HG03025 (cell line): ENCODE measurements at regions not wholly inside any gene's neighbourhood (a gene's known extent, or its start where the extent isn't known, plus 50 kb on each side); places are given as distances from the start of the nearest gene placed in this dataset.
A peak's percentile ranks its signal among the peaks of the same experiment; 100 is the strongest.

Experiments
- ATAC-seq: cut with Tn5 transposase; IDR thresholded peaks from one replicate; pipeline ENCODE4 v1.9.1; 2021; ENCODE audit warnings: mild to moderate bottlenecking, moderate library complexity; ENCODE audit not compliant: unreplicated experiment, low FRiP score

DNA sequence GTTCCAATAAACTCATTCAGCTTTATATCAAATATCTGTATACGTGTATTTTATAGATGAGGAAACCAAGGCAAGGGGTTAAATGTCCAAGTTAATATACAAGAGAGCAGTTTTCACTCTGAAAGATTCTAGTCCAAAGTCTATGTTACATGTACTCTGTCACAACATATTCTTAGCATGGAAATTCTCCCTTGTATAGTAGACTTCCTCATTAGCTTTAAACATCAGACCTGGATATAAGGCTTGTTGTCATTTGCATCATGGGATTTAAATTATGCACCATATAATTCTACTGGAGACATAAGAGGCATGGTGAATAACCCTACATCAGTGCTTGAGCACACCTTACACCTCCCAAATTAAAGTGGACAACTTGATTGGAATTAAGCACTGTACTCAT, 681.9 kb upstream of the CCDC179 start:
- ATAC-seq, result no peak

- no peak for ATAC-seq
Observed at GRCh38 chr11:23542816-23543215, 682.5 kb upstream of the CCDC179 start.

DNA sequence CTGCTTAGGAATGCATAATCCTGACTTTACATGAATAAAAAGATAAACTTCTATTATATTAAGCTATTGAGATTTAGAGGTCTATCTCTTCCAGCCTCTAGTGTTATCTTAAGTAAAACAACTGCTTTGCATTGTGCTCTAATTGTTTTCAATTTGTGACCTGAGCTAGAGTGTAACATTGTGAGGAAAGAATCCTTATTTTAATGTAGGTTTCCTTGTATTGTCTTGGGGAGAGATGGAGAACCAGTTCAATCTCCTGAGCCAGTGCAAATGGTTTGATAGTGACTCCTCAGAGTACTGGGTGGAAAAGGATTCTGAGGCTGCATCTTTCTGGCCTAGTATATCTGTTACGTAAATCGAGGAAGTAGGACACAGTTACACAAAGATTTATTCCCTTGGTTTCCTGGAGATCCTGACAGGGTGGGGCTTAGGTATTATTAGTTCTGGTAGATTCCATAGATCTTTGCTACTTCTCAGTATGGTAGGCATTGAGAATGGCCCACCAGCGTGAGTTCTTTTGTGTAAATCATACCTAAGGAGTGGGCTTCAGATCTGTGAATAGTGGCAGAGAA, 683.5 kb upstream of the CCDC179 start:
- no peak for ATAC-seq

DNA sequence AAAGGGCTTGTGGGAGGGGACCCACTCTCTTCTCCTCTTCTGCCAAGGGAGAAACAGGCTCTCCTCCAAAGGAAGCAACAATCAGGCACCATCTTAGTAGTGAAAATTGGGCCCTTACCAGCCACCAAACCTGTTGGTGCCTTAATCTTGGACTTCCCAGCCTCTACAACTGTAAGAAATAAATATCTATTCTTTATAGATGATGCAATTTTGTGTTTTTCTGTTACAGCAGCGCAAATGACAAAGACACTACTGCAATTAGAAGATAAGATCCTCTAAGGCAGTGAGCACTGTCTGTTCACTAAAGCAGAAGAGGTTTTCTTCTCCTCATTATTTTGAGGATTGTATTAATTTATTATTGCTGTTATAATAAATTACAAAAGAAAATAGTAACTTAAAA, 691.4 kb upstream of the CCDC179 start:
- no peak for ATAC-seq

DNA sequence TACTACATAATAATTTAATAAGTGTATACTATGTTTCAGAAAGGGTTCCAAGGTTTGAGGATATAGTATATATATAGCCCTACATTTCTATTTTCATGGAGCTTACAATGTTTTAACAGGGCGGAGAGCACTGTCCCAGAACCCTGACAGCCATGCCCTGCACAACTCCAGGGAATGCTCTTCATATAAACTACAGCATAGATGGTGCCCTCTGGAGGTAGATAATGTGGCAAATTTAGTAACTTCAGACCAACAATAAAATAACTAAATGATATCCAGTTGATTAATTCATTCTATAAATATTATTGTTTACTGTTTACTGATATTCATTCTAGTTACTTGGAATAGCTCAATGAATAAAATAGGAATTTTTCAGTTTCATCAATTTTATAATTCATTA, 693.7 kb upstream of the CCDC179 start:
- ATAC-seq, result no peak

- ATAC-seq, result no peak
Observed at GRCh38 chr11:23555085-23555484, 694.8 kb upstream of the CCDC179 start.

- no peak for ATAC-seq
Observed at GRCh38 chr11:23556163-23556750, 696.0 kb upstream of the CCDC179 start.

- ATAC-seq, result no peak
Observed at GRCh38 chr11:23563591-23563990, 703.3 kb upstream of the CCDC179 start.

DNA sequence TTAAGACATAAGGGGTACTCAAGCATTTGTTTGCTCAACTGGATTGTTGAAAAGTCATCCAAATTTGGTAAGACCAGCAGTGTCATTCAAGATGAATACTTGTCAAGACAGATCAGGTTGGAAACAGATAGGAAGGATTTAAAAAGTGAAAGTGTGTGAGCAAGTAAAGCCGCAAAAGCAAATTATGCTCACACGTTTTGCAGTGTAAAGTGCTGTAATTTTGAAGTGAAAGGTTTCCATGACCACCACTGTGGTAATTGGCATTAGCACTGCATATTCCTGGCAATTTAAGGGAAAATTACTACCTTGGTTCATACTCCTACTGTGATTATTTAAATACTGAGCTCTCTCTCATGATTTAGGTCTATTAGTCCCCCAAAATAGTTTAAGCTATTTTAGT, 704.1 kb upstream of the CCDC179 start:
- ATAC-seq, result no peak

DNA sequence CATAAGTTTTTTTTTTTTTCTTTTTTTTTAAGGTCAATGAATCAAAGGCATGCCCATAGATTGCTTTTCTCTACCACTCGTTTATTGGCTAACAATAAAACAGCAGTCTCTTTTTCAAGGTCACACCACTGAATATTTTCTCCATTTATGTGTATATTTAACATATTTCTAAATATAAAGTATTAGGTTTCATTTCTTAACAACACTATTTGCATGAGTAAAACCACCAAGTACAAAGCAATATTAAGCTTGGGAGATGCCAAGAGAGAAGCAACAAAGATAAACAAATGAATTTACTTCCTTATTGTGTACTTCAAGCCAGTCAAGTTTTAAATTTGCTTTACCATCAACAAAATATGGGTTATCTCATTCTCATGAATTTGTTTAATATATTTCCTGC, 708.9 kb upstream of the CCDC179 start:
- ATAC-seq, result peak; percentile 53

DNA sequence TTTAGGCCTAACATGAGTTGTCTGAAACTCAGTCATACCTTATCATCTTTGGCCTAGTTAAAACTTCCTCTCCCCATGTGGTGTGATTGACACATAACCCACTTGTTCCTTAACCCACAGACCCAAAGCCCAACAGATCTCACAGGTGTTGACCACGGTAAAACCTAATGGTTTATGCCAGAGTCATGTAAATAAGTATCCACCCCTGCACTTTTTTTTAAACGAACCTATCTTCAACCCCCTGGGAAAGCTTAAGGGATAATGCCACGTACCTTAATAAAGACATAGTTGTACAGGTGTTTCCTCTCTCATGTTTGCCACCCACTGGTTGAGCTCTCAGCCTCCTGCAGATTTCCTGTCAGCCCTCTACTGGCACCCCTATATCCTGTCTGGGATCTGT, 709.3 kb upstream of the CCDC179 start:
- ATAC-seq, result peak; percentile 75

- ATAC-seq, result no peak
Observed at GRCh38 chr11:23570828-23571227, 710.6 kb upstream of the CCDC179 start.

- no peak for ATAC-seq
Observed at GRCh38 chr11:23573429-23573828, 713.2 kb upstream of the CCDC179 start.

DNA sequence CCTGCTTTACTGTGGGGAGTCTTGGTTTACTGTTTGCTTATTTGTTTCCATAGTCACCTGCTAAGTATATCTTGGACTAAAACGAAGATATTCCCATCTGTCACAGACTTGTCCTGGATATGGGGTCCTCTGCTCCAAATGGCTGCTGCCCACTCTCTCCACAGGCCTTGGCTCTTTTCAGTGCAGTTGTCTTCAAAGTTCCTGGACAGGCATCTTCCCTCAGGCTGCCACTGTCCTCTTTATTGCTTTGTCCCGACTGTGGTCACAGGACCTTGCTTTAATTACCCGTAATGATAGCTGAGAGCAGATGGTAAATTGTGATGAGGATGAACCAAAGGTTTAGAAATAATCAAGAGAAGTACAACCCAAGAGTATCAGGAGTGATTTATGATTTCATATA, 713.9 kb upstream of the CCDC179 start:
- ATAC-seq, result no peak

GRCh38 chr11:23577296-23577695, 717.0 kb upstream of the CCDC179 start:
- no peak for ATAC-seq

DNA sequence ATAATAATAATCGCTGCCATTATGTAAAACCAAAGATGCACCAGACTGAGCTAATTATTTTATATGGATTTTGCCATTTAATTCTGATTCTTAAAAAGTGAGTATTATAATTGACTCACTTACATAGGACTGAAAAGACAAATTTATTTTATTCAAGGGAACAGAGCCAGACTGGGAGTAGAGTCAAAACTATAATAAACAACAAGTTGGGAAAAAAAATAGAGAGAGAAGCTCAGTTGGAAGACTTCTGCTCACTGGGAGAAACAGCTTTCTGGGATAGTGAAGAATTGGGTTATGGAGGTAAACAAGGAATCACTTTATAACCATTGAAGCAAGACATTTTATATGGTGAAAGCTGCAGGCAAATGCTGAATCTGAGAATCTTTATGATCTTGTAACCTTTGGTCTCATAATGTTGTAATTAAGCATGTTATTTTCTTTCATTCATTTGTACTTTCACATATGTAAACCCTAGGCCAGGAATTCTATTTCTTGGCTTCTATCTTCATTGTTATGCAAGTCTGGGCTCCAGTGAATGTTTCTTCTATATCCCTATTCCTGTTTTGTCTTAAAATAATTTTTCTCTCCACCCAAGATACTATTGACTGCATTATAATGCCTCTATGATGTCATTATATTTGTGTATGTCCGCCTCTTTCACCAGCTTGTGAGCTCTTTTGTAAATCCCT, 725.3 kb upstream of the CCDC179 start:
- ATAC-seq, result no peak

DNA sequence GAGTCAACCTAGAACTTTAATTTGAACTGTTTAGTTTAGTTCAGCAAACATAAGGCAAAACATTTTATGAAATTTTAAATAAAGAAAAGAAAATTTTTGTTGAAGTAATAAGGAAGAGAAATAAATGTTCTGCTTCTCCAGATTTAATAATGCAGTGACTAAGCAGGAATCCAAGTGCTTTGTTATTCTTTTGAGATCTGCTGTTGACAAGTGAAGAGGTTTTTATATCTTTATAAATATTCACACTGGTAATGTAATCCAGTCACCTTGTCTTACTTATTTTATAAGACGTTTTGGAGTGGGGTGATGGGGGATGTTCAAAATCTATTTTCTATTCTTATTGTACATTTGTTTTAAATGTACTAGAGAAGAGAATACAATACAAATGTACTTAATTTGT, 725.9 kb upstream of the CCDC179 start:
- no peak for ATAC-seq

DNA sequence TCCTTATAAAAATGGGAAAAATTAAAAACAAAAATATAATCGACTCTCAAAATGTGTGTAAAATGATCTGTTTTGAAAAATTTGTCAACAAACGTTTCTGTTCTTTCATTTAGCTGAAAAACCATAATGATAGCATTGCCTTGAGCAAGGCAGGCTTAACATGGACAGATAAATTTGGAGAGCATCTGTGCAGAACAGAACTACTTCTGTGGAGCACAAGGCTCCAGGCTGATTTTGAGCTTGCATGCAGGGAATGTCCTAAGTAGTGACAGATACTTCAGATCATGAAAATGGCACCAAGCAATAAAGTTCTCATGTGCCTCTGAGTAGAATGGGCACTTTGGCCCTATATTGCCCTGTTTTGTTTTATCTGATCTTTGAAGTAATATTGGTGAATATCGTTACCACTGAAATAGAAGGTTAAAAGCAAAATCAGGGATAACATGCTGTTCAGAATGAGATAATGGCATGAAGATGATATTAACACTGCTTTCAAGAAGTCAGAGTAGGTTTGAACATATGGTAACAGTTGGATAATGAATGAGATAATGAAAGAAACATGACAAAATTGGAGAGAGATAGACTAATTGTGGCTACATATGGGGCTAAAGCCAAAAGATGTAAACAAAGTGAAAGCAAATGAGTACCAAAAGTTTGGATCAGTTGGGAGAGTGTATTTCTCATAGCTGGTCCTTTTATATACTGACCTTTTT, 730.5 kb upstream of the CCDC179 start:
- no peak for ATAC-seq

DNA sequence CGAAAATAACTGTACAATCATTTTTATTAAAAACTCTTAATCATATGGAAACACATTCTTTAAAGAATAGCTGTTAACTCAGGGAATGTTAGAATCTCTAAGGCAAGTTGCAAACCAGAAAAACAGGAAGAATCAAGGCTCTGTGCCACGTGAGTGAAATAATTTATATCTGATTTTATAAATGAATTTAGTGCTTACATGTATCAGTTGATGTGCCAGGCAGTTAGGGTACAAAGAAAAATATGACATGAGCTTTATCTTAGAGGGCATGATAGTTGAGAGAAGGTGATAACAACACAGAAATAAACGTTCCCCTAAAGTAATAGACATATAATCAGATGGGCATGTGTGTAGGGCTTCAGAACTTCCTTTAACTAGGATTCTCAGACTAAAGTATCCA, 734.5 kb upstream of the CCDC179 start:
- no peak for ATAC-seq

DNA sequence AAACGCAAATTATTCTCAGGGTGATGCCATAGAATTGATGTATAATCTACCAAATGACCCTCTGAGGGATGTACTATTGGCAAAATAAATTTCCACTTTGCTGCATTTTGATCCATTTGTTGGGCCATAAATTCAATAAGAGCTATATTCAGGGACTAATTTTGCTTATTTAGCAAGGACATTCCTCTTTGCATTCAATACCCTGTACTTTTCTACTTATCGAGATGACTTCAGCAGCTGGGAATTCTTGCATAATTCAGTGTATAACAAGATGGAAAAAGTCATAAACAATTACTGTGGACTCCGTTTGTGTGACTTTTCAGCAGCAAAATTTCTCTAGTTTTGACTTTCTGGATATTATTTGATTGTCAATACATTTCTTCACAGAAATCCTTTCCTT, 744.7 kb upstream of the CCDC179 start:
- ATAC-seq, result no peak

DNA sequence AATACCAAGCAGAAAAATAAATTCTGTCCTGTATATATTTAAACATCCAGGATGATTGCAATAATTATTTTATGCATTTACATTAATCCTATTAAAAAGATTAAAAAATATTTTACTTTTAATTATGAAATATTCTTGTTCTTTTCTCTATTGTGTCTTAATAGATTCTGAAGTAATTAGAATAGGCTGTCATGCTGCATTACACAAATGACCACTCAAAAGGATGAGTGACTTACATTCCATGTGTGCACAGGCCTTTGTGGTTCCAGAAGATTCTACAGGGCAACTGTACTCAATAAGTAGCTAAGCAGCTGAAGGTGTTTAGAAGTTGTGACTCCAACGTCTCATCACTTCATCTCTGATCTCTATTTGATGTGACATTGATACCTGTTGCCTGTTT, 745.9 kb upstream of the CCDC179 start:
- ATAC-seq, result no peak

GRCh38 chr11:23611726-23612125, 751.5 kb upstream of the CCDC179 start:
- no peak for ATAC-seq
